ENCODE measurements at regions not wholly inside any gene's neighbourhood (a gene's known extent, or its start where the extent isn't known, plus 50 kb on each side); places are given as distances from the start of the nearest gene placed in this dataset.
A peak's percentile ranks its signal among the peaks of the same experiment; 100 is the strongest.
"Not testable (repeated sequence)": the region's sequence is repeated elsewhere in the genome, so short reads cannot be mapped to it uniquely, and the experiment has no call there.

DNA sequence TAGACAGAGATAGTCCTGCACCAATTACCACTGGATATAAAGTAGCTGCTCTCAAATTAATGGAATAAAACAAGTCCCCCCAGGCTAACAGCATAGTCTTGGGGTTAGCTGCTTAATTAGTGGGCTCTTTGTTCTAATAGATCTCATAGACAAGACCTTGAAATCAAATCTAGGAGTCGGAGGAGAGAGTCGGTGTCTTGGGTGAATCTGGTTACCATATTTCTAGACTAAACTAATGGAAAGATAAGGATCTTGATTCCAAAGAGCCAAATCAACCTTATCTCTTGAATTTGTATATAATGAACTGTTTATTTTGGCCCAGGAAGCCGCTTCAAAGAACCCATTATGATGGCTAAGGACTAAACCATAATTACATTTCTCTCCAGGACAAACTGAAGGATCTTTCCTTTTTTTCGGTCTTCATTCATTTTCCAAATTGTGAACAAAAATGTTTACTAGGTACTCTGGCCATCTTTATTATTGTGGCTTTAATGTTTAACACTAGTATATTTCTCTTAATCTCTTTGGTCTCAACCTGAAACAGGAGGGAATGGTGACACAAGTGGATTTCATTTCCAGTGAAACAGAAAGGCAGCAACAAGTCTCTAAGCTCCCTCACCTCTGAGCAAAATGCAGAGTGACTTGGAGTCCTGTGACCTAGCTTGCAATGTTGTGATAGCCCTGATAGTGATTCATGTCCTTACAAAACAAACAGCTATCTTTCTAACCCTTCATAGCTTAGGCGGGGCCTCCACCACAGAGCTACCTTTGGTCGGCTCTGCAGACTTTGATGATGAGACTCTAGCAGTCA, 137.9 kb upstream of the PARD3B start:
- no peaks in the 10 kb centered on the region for H3K4me1 ChIP-seq
- no peaks in the 10 kb centered on the region for H3K36me3 ChIP-seq
- H3K9me3 ChIP-seq, result peaks cover 0 to under 1% (median 0%) of the 10 kb centered on the region in 4 donors
- no peak overlapping the region for H3K4me3 ChIP-seq
- WGBS, 5 donors, result 65 to 81% (median 70%) methylated on average over 6 of the region's 6 CpGs
- no peak for TF ChIP-seq POLR2AphosphoS5 (IDR thresholded peaks at IDR 0.05)
- no peak for TF ChIP-seq EP300 (IDR thresholded peaks at IDR 0.05)
- TF ChIP-seq, protein P1, sequence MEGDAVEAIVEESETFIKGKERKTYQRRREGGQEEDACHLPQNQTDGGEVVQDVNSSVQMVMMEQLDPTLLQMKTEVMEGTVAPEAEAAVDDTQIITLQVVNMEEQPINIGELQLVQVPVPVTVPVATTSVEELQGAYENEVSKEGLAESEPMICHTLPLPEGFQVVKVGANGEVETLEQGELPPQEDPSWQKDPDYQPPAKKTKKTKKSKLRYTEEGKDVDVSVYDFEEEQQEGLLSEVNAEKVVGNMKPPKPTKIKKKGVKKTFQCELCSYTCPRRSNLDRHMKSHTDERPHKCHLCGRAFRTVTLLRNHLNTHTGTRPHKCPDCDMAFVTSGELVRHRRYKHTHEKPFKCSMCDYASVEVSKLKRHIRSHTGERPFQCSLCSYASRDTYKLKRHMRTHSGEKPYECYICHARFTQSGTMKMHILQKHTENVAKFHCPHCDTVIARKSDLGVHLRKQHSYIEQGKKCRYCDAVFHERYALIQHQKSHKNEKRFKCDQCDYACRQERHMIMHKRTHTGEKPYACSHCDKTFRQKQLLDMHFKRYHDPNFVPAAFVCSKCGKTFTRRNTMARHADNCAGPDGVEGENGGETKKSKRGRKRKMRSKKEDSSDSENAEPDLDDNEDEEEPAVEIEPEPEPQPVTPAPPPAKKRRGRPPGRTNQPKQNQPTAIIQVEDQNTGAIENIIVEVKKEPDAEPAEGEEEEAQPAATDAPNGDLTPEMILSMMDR (IDR thresholded peaks at IDR 0.05), result no peak
- no peak for TF ChIP-seq POLR2A (IDR thresholded peaks at IDR 0.05)
- H3K27ac ChIP-seq, result no peak overlapping the region
- intact Hi-C loops (cut with DNase I; ENCODE audit: low total_unique reads), result no loop called here
- DNase-seq, result peak in 1 of 2 donors; percentile 4
- H3K27me3 ChIP-seq, result no peaks in the 10 kb centered on the region

DNA sequence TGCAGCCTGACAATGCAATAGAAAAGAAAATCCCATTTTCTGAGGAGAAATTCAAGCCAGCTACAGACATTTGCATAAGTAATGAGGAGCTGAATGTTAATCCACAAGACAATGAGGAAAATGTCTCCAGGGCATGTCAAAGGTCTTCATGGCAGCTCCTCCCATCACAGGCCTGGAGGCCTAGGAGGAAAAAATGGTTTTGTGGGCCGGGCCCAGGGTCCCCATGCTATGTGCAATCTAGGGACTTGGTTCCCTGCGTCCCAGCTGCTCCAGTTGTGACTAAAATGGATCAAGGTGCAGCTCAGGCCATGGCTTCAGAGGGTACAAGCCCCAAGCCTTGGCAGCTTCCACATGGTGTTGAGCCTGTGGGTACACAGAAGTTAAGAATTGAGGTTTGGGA, 132.5 kb upstream of the PARD3B start:
- H3K4me1 ChIP-seq; H3K27ac ChIP-seq; H3K36me3 ChIP-seq; H3K27me3 ChIP-seq; intact Hi-C loops (cut with DNase I; ENCODE audit: low total_unique reads); H3K4me3 ChIP-seq; DNase-seq: not testable (repeated sequence)
- peaks cover 0 to 19% (median 14%) of the 10 kb centered on the region in 4 donors for H3K9me3 ChIP-seq
- 72 to 91% (median 75%) methylated on average over 2 of the region's 2 CpGs for WGBS, 5 donors

DNA sequence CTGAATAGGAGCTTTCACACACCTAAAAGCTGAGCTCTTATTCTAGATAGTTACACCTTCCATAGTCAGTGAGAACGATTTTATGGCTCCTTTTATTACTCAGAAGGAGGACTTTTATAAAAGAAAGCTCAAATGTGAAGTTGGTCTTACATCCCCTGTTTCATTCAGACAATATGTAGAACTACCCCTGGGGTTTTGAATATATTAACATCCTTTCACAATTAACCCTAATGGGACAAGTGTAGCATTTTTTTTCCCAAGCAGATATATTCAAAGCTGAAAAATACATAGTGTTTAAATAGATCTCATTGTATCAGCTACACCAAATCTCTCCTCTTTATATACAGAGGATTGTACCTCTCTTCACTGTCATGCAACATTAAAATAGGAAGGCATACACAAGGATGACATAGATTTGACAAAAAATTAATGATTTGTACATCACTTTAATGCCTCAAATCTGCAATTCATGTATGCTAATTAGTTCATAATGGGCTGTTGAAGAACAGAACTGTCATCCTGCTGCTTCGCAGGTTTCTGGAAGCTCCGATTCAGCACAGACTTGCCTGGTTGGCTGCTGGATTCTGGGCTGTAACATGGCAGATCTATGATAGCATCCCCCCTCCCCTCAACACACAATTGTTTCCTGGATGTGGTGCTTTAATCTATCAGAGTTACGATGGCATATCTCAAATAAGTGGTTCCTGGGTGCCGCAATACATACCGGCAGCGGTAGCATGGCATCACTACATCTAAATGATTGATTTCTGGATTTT, 129.7 kb upstream of the PARD3B start:
- Histone ChIP-seq H3K9me3 (peaks cover 0 to 19% (median 14%) of the 10 kb centered on the region in 4 donors), H3K4me3 (no peak overlapping the region), H3K4me1 (no peaks in the 10 kb centered on the region), H3K27me3 (no peaks in the 10 kb centered on the region), H3K27ac (no peak overlapping the region), H3K36me3 (no peaks in the 10 kb centered on the region)
- TF ChIP-seq POLR2AphosphoS5 (IDR thresholded peaks at IDR 0.05), result no peak
- no peak for TF ChIP-seq POLR2A (IDR thresholded peaks at IDR 0.05)
- TF ChIP-seq EP300 (IDR thresholded peaks at IDR 0.05), result no peak
- TF ChIP-seq, protein P1 (IDR thresholded peaks at IDR 0.05), result no peak
- DNase-seq, result no peak
- WGBS, 5 donors, result 79 to 84% (median 83%) methylated on average over 7 of the region's 7 CpGs
- intact Hi-C loops (cut with DNase I; ENCODE audit: low total_unique reads), result no loop called here

DNA sequence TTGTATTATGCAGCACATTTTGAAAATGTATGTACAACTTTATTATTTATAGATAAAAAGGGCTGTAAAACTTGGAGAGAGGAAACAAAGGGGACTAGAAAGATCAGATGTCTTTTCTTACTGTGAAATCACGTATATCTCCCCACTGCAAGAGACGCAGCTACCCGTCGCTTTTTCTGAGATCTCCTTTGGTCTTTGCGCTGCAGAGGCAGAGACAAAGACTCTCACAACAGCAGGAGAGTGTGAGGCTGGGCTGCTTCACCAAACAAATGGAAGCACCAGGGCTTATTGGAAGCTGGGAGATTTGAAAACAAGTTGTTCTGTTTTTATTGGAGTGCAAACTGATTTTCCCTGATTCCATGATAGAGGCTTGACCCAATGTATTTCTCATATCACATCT, 129.0 kb upstream of the PARD3B start:
- DNase-seq, result no peak
- TF ChIP-seq EP300 (IDR thresholded peaks at IDR 0.05), result no peak
- no peak for TF ChIP-seq POLR2A (IDR thresholded peaks at IDR 0.05)
- TF ChIP-seq POLR2AphosphoS5 (IDR thresholded peaks at IDR 0.05), result no peak
- TF ChIP-seq, protein P1 (IDR thresholded peaks at IDR 0.05), result no peak
- Histone ChIP-seq H3K27me3 (no peaks in the 10 kb centered on the region), H3K4me3 (no peak overlapping the region), H3K4me1 (no peaks in the 10 kb centered on the region), H3K9me3 (peaks cover 0 to 19% (median 14%) of the 10 kb centered on the region in 4 donors), H3K36me3 (no peaks in the 10 kb centered on the region), H3K27ac (no peak overlapping the region)
- intact Hi-C loops (cut with DNase I; ENCODE audit: low total_unique reads), result no loop called here
- WGBS, 5 donors, result 56 to 68% (median 60%) methylated on average over 5 of the region's 5 CpGs

All from stomach (tissue), 8 donors.